Thoracic aorta (tissue), 2 donors: ENCODE measurements at regions not wholly inside any gene's neighbourhood (a gene's known extent, or its start where the extent isn't known, plus 50 kb on each side); places are given as distances from the start of the nearest gene placed in this dataset.

Source experiments
- ATAC-seq: fragments of 150-250 bp; one replicate; pipeline ENCODE4 v1.8.0; 2017; ENCODE audit warnings: low read depth; ENCODE audit not compliant: insufficient number of reproducible peaks, low FRiP score
- DNase-seq: peaks from one replicate; pipeline ENCODE4 v3.0.0-alpha.2; 2020; ENCODE audit warnings: low spot score
- H3K27ac ChIP-seq, 2 donors: fragments of 200-600 bp; sonication (generic); 1 replicate in 1 of 2; 2 replicates in 1 of 2; pipeline ENCODE4 v1.5.1; 2016; ENCODE audit warnings: mild to moderate bottlenecking in 2 of 2, moderate library complexity in 2 of 2
- H3K27me3 ChIP-seq: fragments of 200-600 bp; sonication (generic); replicated peaks from 2 replicates; pipeline ENCODE4 v1.6.0; 2016; ENCODE audit warnings: mild to moderate bottlenecking; ENCODE audit not compliant: insufficient read depth
- H3K36me3 ChIP-seq: fragments of 200-600 bp; sonication (generic); one replicate; pipeline ENCODE4 v1.5.1; 2016
- H3K4me1 ChIP-seq, 2 donors: fragments of 200-600 bp; sonication (generic); 1 replicate in 1 of 2; 2 replicates in 1 of 2; pipeline versions ENCODE4 v1.5.1 to v1.6.0; 2016; ENCODE audit warnings: low read depth in 2 of 2, mild to moderate bottlenecking in 1 of 2; ENCODE audit not compliant: control insufficient read depth in 1 of 2
- H3K4me3 ChIP-seq: fragments of 200-600 bp; sonication (generic); 2 replicates; pipeline ENCODE4 v1.5.1; 2016; ENCODE audit warnings: mild to moderate bottlenecking
- H3K9me3 ChIP-seq: fragments of 200-600 bp; sonication (generic); 2 replicates; pipeline ENCODE4 v1.5.1; 2016
- TF ChIP-seq, protein P1 (sequence below): fragments of 200-600 bp; sonication (generic); IDR thresholded peaks from one replicate; pipeline ENCODE4 v1.5.1; 2019; ENCODE audit warnings: antibody characterized with exemption

GRCh38 chr17:54013072-54013471 is 190.3 kb downstream of the KIF2B start:
- TF ChIP-seq, protein P1, sequence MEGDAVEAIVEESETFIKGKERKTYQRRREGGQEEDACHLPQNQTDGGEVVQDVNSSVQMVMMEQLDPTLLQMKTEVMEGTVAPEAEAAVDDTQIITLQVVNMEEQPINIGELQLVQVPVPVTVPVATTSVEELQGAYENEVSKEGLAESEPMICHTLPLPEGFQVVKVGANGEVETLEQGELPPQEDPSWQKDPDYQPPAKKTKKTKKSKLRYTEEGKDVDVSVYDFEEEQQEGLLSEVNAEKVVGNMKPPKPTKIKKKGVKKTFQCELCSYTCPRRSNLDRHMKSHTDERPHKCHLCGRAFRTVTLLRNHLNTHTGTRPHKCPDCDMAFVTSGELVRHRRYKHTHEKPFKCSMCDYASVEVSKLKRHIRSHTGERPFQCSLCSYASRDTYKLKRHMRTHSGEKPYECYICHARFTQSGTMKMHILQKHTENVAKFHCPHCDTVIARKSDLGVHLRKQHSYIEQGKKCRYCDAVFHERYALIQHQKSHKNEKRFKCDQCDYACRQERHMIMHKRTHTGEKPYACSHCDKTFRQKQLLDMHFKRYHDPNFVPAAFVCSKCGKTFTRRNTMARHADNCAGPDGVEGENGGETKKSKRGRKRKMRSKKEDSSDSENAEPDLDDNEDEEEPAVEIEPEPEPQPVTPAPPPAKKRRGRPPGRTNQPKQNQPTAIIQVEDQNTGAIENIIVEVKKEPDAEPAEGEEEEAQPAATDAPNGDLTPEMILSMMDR = no peak
- Histone ChIP-seq H3K4me3 (no peak overlapping the region), H3K36me3 (no peaks in the 10 kb centered on the region), H3K4me1 (no peaks in the 10 kb centered on the region), H3K27me3 (no peaks in the 10 kb centered on the region), H3K9me3 (no peaks in the 10 kb centered on the region), H3K27ac (no peak overlapping the region)
- ATAC-seq (no peak), DNase-seq (no peak)

DNA sequence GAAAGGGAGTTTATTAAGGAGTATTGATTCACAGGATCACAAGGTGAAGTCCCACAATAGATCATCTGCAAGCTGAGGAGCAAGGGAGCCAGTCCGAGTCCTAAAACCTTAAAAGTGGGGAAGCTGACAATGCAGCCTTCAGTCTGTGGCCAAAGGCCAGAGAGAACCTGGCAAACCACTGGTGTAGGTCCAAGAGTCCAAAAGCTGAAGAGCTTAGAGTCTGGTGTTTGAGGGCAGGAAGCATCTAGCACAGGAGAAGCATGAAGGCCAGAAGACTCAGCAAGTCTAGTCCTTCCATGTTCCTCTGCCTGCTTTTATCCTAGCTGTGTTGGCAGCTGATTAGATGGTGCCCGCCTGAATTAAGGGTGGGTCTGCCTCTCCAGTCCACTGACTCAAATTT is 193.0 kb downstream of the KIF2B start:
- ATAC-seq = no peak
- no peak for DNase-seq
- Histone ChIP-seq H3K27ac (no peak overlapping the region), H3K36me3 (no peaks in the 10 kb centered on the region), H3K9me3 (no peaks in the 10 kb centered on the region), H3K4me3 (no peak overlapping the region), H3K4me1 (no peaks in the 10 kb centered on the region), H3K27me3 (no peaks in the 10 kb centered on the region)
- TF ChIP-seq, protein P1 = no peak

DNA sequence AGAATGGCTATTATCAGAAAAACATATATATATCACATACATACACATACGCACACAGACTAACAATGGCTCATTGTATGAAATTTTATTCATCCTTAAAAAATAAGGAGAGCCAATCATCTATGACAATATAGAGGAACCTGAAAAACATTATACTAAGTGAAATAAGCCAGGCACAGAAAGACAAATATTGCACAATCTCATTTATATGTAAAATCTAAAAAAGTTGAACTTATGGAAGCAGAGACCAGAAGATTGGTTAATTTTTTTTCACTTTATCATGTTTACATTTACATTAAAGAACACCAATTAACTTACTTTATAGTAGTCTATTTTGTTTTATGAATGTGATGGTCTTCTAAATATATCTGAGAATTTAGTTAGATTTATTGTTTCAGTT is 198.7 kb downstream of the KIF2B start:
- Histone ChIP-seq H3K27me3 (no peaks in the 10 kb centered on the region), H3K4me1 (no peaks in the 10 kb centered on the region), H3K36me3 (no peaks in the 10 kb centered on the region), H3K4me3 (no peak overlapping the region), H3K9me3 (no peaks in the 10 kb centered on the region), H3K27ac (no peak overlapping the region)
- TF ChIP-seq, protein P1 = no peak
- no peak for ATAC-seq
- no peak for DNase-seq

- Histone ChIP-seq H3K27me3 (no peaks in the 10 kb centered on the region), H3K4me1 (no peaks in the 10 kb centered on the region), H3K36me3 (no peaks in the 10 kb centered on the region), H3K9me3 (no peaks in the 10 kb centered on the region), H3K4me3 (no peak overlapping the region), H3K27ac (no peak overlapping the region)
- DNase-seq = no peak
- no peak for ATAC-seq
- TF ChIP-seq, protein P1 = no peak
Observed at GRCh38 chr17:54028986-54029580, 206.4 kb downstream of the KIF2B start.

GRCh38 chr17:54029986-54030385 is 207.3 kb downstream of the KIF2B start:
- Histone ChIP-seq H3K4me3 (no peak overlapping the region), H3K4me1 (no peaks in the 10 kb centered on the region), H3K9me3 (no peaks in the 10 kb centered on the region), H3K36me3 (no peaks in the 10 kb centered on the region), H3K27me3 (no peaks in the 10 kb centered on the region), H3K27ac (no peak overlapping the region)
- DNase-seq (no peak), ATAC-seq (no peak)
- TF ChIP-seq, protein P1 = no peak
